NCI-H526 (cell line): ENCODE measurements at regions not wholly inside any gene's neighbourhood (a gene's known extent, or its start where the extent isn't known, plus 50 kb on each side); places are given as distances from the start of the nearest gene placed in this dataset.

Experiments used
- DNase-seq, 2 experiments: peaks; one replicate each; lab custom pipeline; 2025; lab: John Stamatoyannopoulos, UW

DNA sequence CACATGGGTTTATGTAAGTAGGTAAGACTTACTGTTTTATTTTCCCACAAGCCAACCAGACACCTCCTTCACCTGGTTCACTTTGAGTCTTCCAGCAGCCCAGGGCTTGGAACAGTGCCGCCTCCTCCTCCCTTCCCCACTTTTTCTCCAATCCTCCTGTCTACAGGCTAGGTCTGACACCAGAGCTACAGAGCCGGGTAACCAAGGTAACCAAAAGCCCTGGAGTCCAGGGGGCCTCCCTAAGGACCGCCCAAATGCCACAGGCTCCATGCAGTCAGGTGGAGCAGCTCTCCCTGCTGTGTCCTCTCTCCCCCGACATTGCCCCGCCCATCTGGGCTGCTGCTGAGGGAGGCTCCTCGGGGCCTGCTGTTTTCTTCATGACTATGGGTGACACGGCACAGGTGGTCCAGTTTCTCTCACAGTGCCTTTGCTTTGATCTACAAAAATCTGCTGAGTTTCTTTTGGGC, 138.0 kb upstream of the EFNA5 start:
- no peak for DNase-seq

GRCh38 chr5:107807431-107807830, 136.7 kb upstream of the EFNA5 start:
- DNase-seq: no peak

GRCh38 chr5:107806705-107807104, 136.0 kb upstream of the EFNA5 start:
- DNase-seq: no peak

DNA sequence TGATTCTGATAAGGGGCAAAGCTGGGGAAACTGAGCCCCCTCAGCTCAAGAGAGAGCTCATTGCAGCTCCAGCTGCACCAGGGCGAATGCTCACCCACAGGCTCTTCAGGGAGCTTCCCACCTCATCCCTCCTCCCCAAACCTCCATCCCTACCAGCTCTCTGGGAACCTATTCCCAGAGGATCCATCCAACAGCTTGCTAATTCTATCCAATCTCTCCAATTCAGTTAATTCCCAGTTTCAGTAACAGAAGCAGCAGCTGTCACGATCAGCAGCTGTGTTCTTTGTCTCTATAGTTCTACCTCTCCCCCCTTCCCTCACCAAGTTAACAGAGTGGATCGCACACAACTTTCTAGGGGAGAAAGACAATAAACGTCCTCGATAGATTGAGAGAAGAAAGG, 135.5 kb upstream of the EFNA5 start:
- DNase-seq: no peak

- DNase-seq: peak in 1 of 2 experiments; percentile 4
Measured at GRCh38 chr5:107805824-107806223, 135.1 kb upstream of the EFNA5 start.

DNA sequence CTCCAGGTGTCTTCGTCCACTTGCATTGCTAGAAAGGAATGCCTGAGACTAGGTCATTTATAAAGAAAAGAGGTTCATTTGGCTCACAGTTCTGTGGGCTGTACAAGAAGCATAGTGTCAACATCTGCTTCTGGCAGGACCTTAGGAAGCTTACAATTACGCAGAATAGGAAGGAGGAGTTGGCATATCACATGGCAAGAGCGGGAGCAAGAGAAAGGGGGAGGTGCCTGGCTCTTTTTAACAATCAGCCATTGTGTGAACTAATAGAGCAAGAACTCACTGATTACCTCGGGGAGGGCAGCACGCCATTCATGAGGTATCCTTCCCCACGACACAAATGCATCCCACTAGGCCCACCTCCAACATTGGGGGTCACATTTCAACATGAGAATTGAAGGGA, 134.4 kb upstream of the EFNA5 start:
- no peak for DNase-seq

- DNase-seq: no peak
Measured at GRCh38 chr5:107803728-107804127, 133.0 kb upstream of the EFNA5 start.

DNA sequence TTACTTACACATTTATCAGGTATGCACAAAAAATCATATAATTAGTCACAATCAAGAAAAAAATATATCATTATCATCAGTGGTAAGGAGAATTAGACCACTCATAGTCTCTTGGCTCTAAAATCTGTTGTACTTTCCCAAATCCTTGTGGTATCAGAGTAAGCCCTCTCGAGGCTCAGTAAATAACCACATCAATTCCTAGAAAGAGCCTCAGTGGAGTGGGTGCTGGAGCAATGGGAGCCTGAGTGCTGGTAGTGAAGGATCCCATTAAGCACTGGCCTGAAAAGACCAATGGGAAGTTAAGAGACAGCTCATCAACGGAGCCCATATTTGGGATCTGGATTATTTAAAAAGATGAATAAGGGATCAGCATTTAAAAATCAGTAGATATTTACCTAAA, 130.3 kb upstream of the EFNA5 start:
- DNase-seq: no peak

- DNase-seq: no peak
Measured at GRCh38 chr5:107799306-107799705, 128.6 kb upstream of the EFNA5 start.

GRCh38 chr5:107796797-107797196, 126.1 kb upstream of the EFNA5 start:
- no peak for DNase-seq

DNA sequence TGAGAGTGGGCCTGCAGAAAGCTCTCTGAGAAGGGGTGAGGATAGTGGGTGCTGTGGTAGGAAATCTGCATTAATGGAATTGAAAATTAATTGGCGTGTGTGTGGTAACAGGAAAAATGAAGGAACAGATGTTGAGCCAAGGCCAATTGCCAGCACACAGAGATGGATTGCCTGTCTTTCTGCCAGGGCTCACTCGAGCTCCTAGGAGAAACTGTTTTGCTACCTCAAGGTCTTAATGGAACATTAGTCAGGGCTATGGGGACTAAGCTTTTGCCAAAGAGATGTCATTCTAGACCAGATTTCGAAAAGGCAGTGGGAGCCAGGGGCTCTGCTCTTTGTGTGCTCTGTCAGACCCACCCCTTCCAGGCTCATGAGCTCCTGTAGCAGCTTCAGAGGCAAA, 124.0 kb upstream of the EFNA5 start:
- no peak for DNase-seq

DNA sequence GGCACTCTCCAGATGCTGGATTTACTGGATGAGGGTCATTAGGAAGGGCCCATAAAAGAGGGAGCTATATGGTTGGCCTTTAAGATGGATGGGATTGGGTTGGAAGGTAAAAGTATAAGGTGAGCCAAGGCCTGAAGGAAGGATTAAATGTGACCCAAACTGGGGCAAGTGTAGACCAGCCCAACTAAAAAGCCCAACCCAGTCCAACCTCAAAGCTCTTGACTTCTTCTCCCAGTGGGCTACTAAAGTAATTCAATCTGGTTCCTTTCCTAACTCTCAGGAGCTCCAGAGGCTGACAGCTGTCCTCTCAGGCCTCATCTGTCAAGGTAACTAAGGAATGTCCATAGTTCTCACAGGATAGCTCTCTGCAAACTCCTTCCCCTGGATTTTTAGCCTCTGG, 122.2 kb upstream of the EFNA5 start:
- DNase-seq: no peak

DNA sequence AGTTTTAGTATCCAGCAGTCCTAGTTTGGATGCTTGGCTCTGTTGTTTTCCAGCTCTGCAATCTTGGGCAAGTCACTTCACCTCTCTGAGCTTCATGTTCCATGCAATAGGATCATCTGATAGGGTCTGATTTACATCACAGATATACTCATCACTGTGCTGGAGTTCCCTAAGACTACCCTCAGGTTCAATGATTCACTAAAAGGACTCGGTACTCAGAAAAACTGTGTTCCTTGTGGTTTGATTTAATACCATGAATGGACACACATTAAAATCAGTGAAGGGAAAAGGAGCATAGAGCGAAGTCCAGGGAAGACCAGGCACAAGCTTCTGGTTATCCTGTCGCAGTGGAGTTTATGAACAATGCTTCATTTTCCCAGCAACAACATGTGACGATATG, 119.9 kb upstream of the EFNA5 start:
- no peak for DNase-seq

DNA sequence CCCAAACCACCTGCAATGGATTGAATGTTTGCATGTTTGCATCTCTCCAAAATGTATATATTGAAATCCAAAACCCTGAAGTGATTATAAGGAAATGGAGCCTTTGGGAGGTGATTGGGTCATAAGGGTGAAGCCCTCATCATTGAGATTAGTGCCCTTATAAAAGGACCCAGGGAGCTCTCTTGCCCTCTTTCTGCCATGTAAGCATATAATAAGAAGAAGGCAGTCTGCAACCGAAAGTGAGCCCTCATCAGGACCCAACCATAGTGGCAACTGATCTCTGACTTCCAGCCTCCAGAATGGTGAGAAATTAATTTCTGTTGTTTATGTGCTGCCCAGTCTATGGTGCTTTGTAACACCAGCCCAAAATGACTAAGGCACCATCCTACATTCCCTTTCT, 115.7 kb upstream of the EFNA5 start:
- no peak for DNase-seq

- DNase-seq: no peak
Measured at GRCh38 chr5:107783551-107783950, 112.8 kb upstream of the EFNA5 start.

DNA sequence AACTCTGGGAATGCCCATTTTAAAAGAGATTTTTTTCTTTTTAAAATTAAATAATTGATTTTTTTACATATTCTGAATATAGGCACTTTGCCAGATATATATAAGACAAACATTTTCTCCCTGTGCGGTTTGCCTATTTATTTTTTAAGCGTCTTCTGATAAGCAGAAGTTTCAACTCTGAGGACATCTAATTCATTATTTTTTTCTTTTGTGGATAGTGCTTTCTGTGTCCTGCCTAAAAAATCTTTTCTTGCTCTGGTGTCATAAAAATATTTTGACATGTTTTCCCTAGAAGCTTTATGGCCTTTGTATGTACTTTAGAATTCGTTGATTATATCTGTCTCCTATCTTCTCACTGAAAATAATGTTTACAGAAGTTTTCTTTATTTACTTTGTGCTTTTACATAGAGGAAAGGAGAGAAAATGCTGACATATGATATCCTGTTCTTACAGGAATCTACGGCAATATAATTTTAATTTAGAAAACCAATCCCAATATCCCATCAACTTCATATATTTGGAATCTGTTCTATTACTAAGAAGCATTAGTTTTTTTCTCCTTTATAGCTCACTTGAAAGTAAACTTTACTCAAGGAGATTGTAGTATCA, 111.9 kb upstream of the EFNA5 start:
- no peak for DNase-seq

DNA sequence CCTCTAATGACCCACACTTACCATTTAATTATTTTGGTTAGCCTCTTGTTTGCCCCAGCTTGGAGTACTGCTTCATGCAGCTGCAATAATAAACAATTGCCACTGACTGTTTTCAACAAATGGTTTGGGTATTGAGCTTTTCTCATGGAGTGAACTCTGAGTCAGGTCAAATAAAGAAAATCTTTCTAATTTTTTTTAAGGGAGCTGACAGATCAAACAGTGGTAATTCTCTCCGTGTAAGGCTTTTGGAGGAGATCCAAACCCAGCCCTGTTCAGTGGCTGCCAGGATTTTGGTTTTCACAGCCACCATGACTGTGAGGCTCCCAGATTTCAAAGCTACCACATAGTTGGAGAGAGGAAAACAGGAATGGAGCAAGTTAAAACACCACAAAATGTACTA, 110.7 kb upstream of the EFNA5 start:
- DNase-seq: no peak

DNA sequence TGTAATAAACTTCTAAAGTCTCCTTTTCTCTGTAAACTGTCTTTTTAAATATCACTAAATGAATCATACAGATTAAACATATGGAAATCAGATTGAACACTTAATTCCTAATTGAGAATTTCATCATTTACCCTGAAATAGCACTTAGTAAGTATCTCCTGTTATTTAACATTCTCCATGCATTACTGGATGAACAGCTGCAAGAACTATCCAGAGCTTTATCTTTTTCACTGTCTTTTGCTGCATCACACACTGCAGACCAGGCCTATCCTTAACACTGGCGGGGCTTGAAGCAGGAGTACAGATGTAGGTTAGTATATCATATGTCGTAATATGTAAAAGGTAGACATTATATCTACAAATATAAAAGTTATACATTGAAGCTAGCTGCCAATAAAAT, 108.7 kb upstream of the EFNA5 start:
- DNase-seq: no peak

DNA sequence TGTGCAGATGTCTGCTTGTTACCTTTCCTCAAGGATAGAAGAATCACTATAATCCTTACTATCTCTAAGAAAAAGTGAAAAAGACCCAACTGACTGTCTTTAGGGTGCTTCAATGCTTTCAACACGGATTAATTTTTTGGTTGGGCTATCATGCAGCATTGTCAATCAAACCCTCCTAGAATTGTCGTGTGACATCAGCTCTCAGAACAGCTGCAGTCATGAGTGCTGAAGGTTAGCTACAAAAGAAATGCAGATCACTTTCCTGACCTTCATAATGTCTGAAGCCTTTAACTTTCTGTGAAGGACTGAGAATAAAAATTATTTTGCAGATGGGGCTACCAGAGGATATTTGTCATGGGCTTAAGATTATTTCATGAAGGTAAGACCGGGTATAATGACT, 107.9 kb upstream of the EFNA5 start:
- no peak for DNase-seq

DNA sequence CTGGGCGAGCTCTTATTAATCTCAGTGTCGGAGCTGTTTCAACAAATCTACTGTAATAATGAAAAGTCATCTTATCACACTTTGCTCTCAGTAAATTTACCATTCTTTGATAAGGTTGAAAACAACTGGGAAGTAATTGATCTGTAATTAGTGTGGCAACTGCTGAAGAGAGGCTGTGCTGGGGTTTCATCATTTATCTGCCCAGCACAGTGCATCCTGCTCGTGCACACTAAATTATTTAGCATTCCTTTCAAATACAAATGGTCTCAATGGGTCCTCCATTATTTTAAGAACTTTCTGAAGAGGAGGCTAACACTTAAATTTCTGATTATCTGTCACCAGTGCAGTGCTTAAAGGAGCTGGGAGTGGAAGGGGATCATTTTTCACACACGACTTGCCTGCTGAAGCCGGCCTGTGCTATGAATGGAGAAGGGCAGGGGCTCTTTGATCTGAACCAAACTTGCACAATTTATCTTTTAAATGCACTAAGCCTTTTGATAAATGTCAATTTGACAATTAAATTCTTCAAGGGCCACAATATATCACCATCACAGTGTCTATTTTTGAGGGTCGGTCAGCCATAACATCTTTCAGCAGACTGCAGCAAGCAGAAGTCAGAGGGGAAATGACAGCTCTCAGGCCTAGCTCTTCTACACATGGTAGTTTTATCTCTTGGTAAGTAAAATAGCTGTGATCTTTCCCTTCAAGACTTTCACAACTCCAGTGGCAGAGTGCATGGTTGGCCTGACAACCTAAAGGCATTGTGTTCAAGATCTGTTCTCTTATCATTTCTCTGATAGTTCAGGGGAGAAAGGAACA, 106.4 kb upstream of the EFNA5 start:
- DNase-seq: no peak

DNA sequence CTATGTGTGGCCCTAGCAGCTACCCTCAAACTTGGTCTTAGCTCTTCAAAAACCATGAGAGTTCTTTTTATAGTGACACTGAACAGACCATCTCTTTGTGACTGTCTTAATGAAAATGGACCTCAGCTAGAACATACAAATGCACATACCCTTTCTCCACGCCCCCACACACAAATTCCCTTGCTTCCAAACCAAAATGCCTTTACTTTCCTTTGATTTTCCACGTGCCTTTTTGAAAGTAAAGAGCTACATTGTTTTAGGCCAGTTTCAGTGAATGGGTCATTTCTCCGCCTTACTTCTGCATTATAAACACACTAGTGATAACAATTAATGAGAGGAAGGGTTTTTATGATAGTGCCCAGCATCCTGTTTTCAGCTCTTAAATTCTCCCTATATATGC, 105.8 kb upstream of the EFNA5 start:
- no peak for DNase-seq

- DNase-seq: peak in 1 of 2 experiments; percentile 7
Measured at GRCh38 chr5:107774316-107774715, 103.6 kb upstream of the EFNA5 start.

DNA sequence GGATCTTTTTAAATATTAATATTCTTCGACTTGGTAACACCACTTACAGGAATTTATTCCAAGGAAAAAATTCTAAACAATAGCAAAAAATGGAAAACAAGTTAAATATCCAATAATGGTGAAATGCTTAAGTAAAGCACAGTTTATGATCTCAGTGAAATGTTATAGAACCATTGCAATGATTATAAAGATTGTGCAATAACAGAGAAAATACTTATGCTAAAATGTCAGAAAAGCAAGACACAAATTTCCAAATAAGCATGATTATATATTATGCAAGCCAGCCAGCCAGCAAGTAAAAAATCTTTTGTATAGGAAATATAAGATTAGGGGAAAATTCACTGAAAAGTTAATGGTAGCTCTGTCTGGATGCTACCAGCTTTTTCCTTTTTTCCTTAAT, 102.7 kb upstream of the EFNA5 start:
- DNase-seq: no peak
